DMS79 treated with DMSO at 0.1 percent for 48 hours (cell line): ENCODE measurements at regions not wholly inside any gene's neighbourhood (a gene's known extent, or its start where the extent isn't known, plus 50 kb on each side); places are given as distances from the start of the nearest gene placed in this dataset.
"Not testable (repeated sequence)": the region's sequence is repeated elsewhere in the genome, so short reads cannot be mapped to it uniquely, and the experiment has no call there.

Experiments used
- DNase-seq: peaks from one replicate; lab custom pipeline; 2025; lab: John Stamatoyannopoulos, UW

DNA sequence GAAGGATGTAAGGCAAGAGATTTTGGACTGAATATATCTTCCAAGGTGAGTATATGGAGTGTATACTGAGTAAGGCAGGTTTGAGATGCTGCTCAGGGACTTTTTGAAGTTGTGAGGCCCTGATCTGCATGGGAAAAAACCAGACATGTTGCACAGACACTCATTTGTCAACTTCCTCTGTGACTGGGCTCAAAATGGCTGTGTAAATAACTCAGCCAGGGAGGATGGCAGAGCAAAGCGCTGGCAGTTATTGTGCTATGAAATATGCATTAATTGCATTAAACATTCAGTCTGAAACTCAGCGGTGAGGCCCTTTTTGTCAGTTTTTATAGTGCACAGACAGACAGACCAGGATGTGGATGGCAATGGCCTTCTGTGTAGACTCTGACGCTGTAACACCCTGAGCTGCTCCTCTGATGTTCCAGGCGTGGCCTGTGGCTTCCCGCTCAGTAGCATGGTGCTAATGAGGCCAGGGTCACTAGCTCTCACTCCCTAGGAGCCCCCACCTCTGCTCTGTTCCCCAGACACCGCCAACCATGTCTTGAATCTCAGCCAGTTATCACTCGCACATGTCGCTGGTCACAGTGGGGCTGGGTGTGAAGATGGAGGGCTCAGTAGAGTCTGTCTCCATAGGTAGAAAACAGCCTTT is 307.0 kb upstream of the PROX1 start:
- no peak for DNase-seq

GRCh38 chr1:213681788-213682340 is 305.9 kb upstream of the PROX1 start:
- no peak for DNase-seq

- DNase-seq, result no peak
Observed at GRCh38 chr1:213683529-213683928, 304.2 kb upstream of the PROX1 start.

DNA sequence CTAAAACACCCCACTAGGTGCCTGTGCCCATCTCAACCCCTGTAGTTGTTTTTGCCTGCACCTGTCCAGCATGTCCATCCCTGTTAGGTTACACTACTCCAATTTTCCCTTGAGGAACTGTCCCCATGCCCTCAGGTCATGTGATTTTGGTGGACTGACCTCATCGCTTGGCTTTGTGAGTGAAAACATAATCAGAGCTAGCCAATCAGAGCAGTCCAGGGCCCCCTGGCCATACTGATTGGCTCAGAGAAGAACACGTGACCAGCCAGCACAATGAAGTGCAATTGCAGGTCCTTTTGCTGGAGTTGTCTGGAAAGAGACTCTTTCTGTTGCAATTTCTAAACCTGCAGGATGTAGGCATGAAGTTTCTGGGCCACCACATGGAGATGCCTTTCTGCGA is 303.3 kb upstream of the PROX1 start:
- no peak for DNase-seq

DNA sequence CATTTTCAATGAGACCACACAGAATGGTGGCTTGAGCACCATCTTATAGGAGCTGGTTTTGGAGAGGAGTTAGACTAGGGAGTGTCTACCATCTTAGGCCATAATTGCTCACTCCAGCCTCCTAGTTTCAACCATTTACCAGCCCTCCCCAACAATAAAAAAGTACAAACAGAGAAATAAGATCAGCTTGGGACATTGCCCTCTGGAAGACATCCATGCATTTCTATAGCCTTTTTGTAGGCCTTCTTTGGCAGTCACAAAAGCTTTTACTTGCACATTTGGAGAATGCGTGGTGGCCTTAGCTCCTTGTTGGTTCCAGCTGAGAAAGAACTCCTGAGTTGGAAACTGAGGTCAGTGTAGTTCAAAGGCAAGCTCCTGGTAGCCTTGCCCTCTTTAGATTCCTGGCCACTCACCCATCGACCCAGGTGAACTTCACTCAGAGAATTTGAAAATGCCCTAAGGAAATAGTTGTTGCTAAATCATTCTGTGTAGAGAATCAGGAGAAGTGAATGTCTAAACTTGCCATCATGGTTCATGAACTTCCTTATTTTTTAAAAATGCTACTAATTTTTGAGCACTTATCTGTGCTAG is 301.7 kb upstream of the PROX1 start:
- DNase-seq, result no peak

- DNase-seq, result no peak
Observed at GRCh38 chr1:213686983-213687382, 300.8 kb upstream of the PROX1 start.

- no peak for DNase-seq
Observed at GRCh38 chr1:213687832-213688231, 299.9 kb upstream of the PROX1 start.

DNA sequence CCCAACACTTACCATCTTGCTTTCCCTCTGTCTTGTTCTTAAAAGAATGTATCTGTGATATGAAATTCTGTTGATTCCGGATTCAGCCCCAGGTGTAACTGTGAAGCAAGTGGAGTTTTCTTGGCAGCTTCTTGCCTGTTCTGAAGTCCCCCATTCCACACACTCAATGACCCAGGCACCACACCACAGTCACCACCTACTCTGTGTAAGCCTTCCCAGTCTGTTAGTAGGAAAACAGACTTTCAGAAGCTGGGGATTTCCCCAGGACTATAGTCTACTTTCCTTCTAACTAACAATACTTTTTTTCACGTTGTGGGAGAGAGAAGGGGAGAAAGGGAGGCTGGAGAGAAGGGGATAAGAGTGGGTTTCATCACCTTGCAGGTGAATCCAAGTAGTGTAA is 299.1 kb upstream of the PROX1 start:
- no peak for DNase-seq

DNA sequence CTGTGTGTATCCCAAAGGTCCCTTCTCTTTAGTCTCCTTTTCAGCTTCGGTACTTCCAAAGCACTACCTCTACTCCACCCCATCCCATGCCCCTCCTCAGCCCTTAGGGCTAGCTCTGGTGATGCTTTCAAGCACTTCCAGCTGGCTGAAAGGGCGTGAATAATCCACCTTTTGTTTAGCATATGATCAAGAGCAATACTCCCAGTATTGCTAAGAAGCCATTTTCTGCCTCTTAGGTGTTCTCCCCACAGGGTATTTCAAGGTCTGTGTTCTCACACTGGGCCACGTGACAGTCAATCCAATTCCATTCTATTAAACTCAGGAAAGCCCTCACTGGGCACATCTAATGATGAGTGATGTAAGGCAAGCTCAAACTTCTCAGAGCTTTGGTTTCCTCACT is 298.5 kb upstream of the PROX1 start:
- no peak for DNase-seq

DNA sequence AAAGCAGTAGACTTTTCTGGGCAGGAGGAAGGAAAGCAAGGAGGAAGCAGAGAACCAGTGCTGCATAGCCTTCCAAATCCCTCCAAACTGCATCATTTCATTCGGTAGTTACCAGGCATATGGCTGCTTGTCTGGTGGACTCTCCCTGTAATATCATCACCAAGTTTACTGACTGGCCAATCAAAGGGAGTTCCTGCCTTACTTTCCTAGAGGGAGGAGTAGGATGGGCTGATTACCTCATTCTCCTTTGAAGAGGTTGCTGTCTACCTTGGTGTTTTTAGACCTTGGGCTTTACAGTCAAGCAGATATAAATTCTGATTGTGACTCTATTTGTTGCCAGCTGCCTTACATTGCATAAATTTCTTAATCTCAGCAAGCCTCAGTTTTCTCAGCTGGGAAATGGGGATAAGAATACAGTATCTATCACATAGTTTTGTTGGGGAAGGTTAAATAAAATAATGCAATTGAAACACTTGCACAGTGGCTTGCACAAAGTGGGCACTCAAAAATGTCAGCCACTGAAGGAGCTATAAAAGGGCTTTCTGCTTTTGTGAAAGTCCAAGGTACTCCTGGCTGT is 297.3 kb upstream of the PROX1 start:
- DNase-seq, result no peak

DNA sequence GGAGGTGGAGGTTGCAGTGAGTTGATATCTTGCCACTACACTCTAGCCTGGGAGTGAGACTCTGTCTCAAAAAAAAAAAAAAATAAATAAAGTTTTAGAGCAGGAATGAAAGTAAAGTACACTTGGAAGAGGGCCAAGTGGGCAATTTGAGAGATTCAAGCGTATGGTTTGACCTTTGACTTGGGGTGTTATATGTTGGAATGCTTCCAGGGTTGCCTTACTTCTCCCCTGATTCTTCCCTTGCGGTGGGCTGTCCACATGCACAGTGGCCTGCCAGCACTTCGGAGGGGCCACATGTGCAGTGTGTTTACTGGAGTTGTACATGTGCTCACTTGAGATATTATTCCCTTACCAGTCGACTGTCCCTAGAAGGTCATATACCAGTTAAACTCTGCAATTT is 295.5 kb upstream of the PROX1 start:
- no peak for DNase-seq

DNA sequence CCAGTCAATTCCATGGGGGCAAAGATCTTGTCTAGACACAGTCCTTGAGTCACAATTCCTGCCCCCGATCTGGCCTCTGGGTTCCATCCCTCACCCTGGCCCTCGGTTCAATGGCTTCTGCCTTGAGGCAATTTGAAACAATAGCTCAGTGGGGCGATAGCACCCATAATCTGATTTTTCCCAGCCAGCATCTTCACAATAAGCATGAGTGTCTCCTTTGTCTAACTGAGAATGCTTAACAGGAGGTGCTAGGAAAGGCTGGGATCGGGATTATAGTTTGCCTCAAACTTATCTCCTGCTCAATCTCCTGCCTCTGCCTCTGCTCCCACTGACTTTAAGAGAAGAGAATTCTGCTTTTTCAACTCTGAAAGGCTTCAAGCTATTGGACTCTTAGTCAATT is 293.9 kb upstream of the PROX1 start:
- no peak for DNase-seq

DNA sequence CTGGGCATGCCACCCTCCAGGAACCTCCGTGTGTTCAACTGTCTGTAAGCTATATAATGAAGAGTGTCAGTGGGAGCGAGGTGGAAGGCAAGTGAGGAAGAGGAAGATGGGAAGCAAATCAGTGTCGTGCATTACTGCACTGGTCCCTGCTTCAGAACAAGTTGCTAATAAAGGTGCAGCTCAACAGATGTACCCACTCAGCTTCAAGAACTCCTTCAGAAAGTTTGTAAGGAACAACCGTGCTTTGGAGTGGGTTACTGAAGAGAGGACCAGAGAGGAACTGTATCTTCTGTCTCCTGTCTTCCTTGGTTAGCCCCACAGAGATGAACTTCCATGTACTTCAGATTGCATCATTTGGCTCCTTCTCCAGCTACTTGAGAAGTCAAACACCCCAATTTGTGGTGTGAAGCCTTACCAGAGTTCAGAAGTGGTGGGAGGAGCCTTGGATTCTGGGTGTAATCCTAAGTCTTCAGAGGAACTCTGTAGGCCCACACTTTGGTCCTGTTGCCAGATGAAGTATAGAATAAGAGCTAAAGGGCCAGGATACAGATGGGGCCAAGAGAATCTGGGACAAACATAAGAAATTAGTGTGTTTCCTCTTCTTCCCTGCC is 290.5 kb upstream of the PROX1 start:
- no peak for DNase-seq

- DNase-seq, result no peak
Observed at GRCh38 chr1:213698092-213698702, 289.6 kb upstream of the PROX1 start.

GRCh38 chr1:213702703-213703102 is 285.1 kb upstream of the PROX1 start:
- DNase-seq, result no peak

DNA sequence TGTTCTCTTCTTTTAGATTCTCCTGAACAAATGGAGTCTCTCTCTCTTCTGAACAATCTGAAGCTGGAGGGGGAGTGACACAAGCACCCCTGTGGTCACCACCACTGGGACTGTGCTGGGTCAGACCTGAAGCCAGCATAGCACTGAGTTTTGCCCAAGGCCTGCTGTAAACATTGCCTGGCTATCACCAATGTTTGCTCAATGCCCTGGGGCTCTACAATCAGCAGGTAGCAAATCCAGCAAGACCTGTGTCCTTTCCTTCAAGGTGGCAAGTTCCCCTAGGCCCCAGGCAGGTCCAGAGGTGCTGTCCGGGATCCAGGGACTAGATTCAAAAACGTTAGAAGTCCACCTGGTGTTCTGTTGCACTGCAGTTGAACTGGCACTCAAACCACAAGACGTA is 282.8 kb upstream of the PROX1 start:
- no peak for DNase-seq

GRCh38 chr1:213711833-213712490 is 275.8 kb upstream of the PROX1 start:
- not testable (repeated sequence) for DNase-seq

DNA sequence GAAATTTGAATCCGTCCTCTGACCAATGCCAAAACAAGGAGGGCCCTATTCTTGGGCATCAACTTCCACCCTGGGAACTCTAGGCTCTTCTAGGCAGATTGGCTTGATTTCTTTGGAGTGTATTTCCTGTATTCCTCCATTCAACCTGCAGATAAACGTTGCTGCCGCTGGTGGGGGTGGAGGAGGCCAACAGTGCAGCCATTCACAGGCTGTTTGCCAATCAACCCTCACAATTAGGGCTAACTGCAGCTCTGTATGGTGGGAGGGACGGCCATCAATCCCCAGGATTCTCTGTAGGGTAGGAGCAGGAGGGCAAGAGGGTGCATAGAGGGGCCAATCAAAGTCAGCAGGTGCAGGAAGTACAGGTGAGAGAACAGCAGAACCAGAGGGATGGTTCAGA is 273.1 kb upstream of the PROX1 start:
- DNase-seq, result no peak

GRCh38 chr1:213715182-213715581 is 272.6 kb upstream of the PROX1 start:
- DNase-seq, result no peak

DNA sequence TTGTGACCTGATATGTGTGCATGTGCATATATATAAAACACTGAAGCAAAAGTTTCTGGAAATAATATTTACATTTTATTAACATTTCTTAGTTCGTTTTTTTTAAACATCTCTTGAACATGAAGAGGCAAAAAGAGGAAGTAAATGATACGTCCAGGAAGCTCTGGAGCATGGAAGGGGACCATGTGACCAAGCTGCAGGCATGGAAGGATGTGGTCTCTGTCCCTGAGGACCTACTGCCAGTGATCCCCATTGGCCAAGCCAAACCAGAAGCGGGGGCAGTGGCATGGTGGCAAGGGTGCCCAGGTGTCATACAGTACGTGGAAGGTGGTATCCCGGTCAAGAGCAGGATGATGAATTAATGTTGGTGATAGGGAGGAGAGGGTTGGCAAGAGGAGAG is 268.3 kb upstream of the PROX1 start:
- DNase-seq, result no peak

GRCh38 chr1:213720032-213720431 is 267.7 kb upstream of the PROX1 start:
- no peak for DNase-seq

GRCh38 chr1:213723187-213723586 is 264.6 kb upstream of the PROX1 start:
- DNase-seq, result no peak
